KBM-7 (cell line): ENCODE measurements at regions not wholly inside any gene's neighbourhood (a gene's known extent, or its start where the extent isn't known, plus 50 kb on each side); places are given as distances from the start of the nearest gene placed in this dataset.
"Not testable (repeated sequence)": the region's sequence is repeated elsewhere in the genome, so short reads cannot be mapped to it uniquely, and the experiment has no call there.

Source experiments
- DNase-seq: peaks from one replicate; pipeline ENCODE4 v3.0.0-alpha.2; 2015
- in situ Hi-C: fragments of 300-500 bp; cut with MboI; formaldehyde crosslinking; loops from 2 replicates; pipeline ENCODE4 v1.14.3; 2020; ENCODE audit warnings: low sequenced_read_pairs, low pct_unique_long_range_greater_than_20kb, mixed read lengths

GRCh38 chr9:63912451-63912850 is 1372.6 kb downstream of the FOXD4L5 start:
- in situ Hi-C loops, DNase-seq: not testable (repeated sequence)

- DNase-seq, in situ Hi-C loops: not testable (repeated sequence)
These were observed 1375.9 kb downstream of the FOXD4L5 start for GRCh38 chr9:63909076-63909475.

GRCh38 chr9:63899637-63900190 is 1385.3 kb downstream of the FOXD4L5 start:
- DNase-seq, in situ Hi-C loops: not testable (repeated sequence)

- in situ Hi-C loops, DNase-seq: not testable (repeated sequence)
These were observed 1403.6 kb downstream of the FOXD4L5 start for GRCh38 chr9:63881386-63881785.

GRCh38 chr9:63876380-63876779 is 1408.6 kb downstream of the FOXD4L5 start:
- in situ Hi-C loops, DNase-seq: not testable (repeated sequence)

GRCh38 chr9:63859475-63860215 is 1425.4 kb downstream of the FOXD4L5 start:
- no peak for DNase-seq
- in situ Hi-C loops, result no loop called here

- DNase-seq, in situ Hi-C loops: not testable (repeated sequence)
These were observed 1425.9 kb downstream of the FOXD4L5 start for GRCh38 chr9:63859090-63859474.

- in situ Hi-C loops, DNase-seq: not testable (repeated sequence)
These were observed 1431.8 kb downstream of the FOXD4L5 start for GRCh38 chr9:63853140-63853751.

- in situ Hi-C loops, DNase-seq: not testable (repeated sequence)
These were observed 1460.2 kb downstream of the FOXD4L5 start for GRCh38 chr9:63824804-63825203.

- in situ Hi-C loops, DNase-seq: not testable (repeated sequence)
These were observed 1461.4 kb downstream of the FOXD4L5 start for GRCh38 chr9:63823375-63824201.

- in situ Hi-C loops, DNase-seq: not testable (repeated sequence)
These were observed 1462.2 kb downstream of the FOXD4L5 start for GRCh38 chr9:63822615-63823374.

GRCh38 chr9:63821293-63821692 is 1463.7 kb downstream of the FOXD4L5 start:
- in situ Hi-C loops, DNase-seq: not testable (repeated sequence)

GRCh38 chr9:63820882-63821281 is 1464.1 kb downstream of the FOXD4L5 start:
- in situ Hi-C loops, result not testable (repeated sequence)

GRCh38 chr9:63820383-63820782 is 1464.6 kb downstream of the FOXD4L5 start:
- DNase-seq, in situ Hi-C loops: not testable (repeated sequence)

More at GRCh38 chr9:63820882-63821281, 1464.1 kb downstream of the FOXD4L5 start:
- DNase-seq, result not testable (repeated sequence)

- DNase-seq, result peak; percentile 5
These were observed 1467.1 kb downstream of the FOXD4L5 start for GRCh38 chr9:63817622-63818518.

GRCh38 chr9:63816751-63817621 is 1468.0 kb downstream of the FOXD4L5 start:
- DNase-seq, result peak; percentile 8
- in situ Hi-C loops, result no loop called here

More at GRCh38 chr9:63817622-63818518, 1467.1 kb downstream of the FOXD4L5 start:
- in situ Hi-C loops, result no loop called here
